GM19239 (cell line): ENCODE measurements at regions not wholly inside any gene's neighbourhood (a gene's known extent, or its start where the extent isn't known, plus 50 kb on each side); places are given as distances from the start of the nearest gene placed in this dataset.

ENCODE experiments used
- DNase-seq: peaks from one replicate; pipeline ENCODE4 v3.0.0; 2011; ENCODE audit warnings: low spot score; ENCODE audit not compliant: insufficient read length
- FAIRE-seq: peaks from 2 replicates; lab custom pipeline; 2011; peaks lifted over from hg19 to GRCh38; lab: Jason Lieb, UNC

GRCh38 chr1:29469457-29469856 lies 233.1 kb downstream of the PTPRU start:
- FAIRE-seq (no peak), DNase-seq (no peak)

GRCh38 chr1:29467989-29468900 lies 231.9 kb downstream of the PTPRU start:
- FAIRE-seq (no peak), DNase-seq (no peak)

GRCh38 chr1:29466258-29466657 lies 229.9 kb downstream of the PTPRU start:
- FAIRE-seq (no peak), DNase-seq (no peak)

GRCh38 chr1:29465755-29466154 lies 229.4 kb downstream of the PTPRU start:
- no peak for DNase-seq
- peak; percentile 56 for FAIRE-seq

GRCh38 chr1:29462096-29462495 lies 225.8 kb downstream of the PTPRU start:
- FAIRE-seq: no peak
- DNase-seq: no peak

GRCh38 chr1:29461115-29461739 lies 224.9 kb downstream of the PTPRU start:
- FAIRE-seq (no peak), DNase-seq (no peak)

- FAIRE-seq (no peak), DNase-seq (no peak)
Observed at GRCh38 chr1:29460694-29461093, 224.4 kb downstream of the PTPRU start.

GRCh38 chr1:29460041-29460610 lies 223.8 kb downstream of the PTPRU start:
- FAIRE-seq (no peak), DNase-seq (no peak)

GRCh38 chr1:29459620-29459945 lies 223.3 kb downstream of the PTPRU start:
- DNase-seq (no peak), FAIRE-seq (no peak)

GRCh38 chr1:29458737-29459619 lies 222.7 kb downstream of the PTPRU start:
- no peak for DNase-seq
- FAIRE-seq: no peak

GRCh38 chr1:29457496-29458368 lies 221.4 kb downstream of the PTPRU start:
- no peak for FAIRE-seq
- DNase-seq: no peak

GRCh38 chr1:29456685-29457435 lies 220.5 kb downstream of the PTPRU start:
- no peak for FAIRE-seq
- no peak for DNase-seq

GRCh38 chr1:29455781-29456180 lies 219.5 kb downstream of the PTPRU start:
- FAIRE-seq: no peak
- DNase-seq: no peak

GRCh38 chr1:29454616-29455380 lies 218.5 kb downstream of the PTPRU start:
- no peak for FAIRE-seq
- no peak for DNase-seq

GRCh38 chr1:29453502-29454240 lies 217.3 kb downstream of the PTPRU start:
- FAIRE-seq (no peak), DNase-seq (peak; percentile 40)

GRCh38 chr1:29452463-29453230 lies 216.3 kb downstream of the PTPRU start:
- DNase-seq: no peak
- FAIRE-seq: no peak
